RWPE1 (cell line): ENCODE measurements at regions not wholly inside any gene's neighbourhood (a gene's known extent, or its start where the extent isn't known, plus 50 kb on each side); places are given as distances from the start of the nearest gene placed in this dataset.

Experiments used
- CTCF ChIA-PET: fragments of 350-600 bp; sonication (Branson Sonifier 250); formaldehyde crosslinking; extraction: SDS; loops from one replicate; lab custom pipeline; 2021; lab: Yijun Ruan, JAX
- POLR2A ChIA-PET: fragments of 400-600 bp; formaldehyde crosslinking; extraction: SDS; loops from one replicate; lab custom pipeline; 2020; ENCODE audit warnings: antibody characterized with exemption; ENCODE audit not compliant: low non-redundant PET; lab: Yijun Ruan, JAX
- DNase-seq: peaks from one replicate; pipeline ENCODE4 v3.0.0; 2012; ENCODE audit warnings: low spot score
- H3K27ac ChIP-seq: fragments of 450-650 bp; 2 replicates; pipeline ENCODE4 v1.5.1; 2017
- CTCF ChIP-seq: fragments of 450-650 bp; conservative IDR thresholded peaks from 2 replicates; pipeline ENCODE4 v1.5.1; 2017; ENCODE audit warnings: low read depth, mild to moderate bottlenecking

GRCh38 chr9:109861499-109861898, 81.5 kb downstream of the PALM2AKAP2 start:
- CTCF ChIA-PET, result no interaction called here
- POLR2A ChIA-PET, result no interaction called here
- DNase-seq, result no peak
- no peak for TF ChIP-seq CTCF
- no peak overlapping the region for H3K27ac ChIP-seq

DNA sequence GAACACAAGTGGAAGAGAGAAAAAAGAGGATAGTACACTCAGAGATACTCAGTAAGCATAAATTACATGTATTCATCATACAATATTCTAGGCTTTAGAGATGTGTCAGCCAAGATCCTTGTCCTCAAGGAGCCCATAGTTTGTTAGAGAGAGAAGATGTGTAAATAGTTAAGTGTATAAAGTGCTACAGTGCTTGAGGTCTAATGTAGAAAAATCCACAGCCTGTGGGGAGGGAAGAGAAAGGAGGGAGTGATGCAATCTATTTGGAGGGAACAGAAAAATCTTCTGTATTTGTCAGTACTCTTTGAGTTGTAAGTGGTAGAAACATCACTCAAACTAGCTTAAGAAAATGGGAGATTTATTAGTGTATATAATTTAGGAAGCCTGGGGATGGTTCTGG, 81.9 kb downstream of the PALM2AKAP2 start:
- CTCF ChIA-PET, result interaction anchor here (0.6 kb wide), 1 partner anchor 272 kb away, joined by 3 read pairs; no protein-coding TSS in a partner anchor
- no peak for DNase-seq

DNA sequence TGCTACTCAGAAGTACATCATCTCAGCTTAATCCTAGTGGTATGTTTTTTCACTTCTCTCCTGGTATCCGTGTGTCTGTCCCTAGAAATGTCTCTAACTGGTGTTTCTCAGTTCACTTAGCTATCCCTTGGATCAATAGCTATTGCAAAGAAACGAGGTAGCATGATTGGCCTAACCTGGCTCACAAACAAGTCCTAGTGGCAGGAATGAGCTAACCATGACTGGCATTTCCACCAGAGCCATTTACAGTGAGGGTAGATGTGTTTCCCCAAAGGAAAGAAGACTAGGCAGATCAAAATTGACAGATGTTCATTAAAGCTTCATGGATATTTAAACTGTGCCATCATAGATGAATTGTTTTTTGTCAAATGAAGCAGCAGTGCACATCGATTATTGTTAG, 82.5 kb downstream of the PALM2AKAP2 start:
- ChIA-PET POLR2A (no interaction called here), CTCF (interaction anchor here (0.6 kb wide), 1 partner anchor 272 kb away, joined by 3 read pairs; no protein-coding TSS in a partner anchor)
- no peak for TF ChIP-seq CTCF
- no peak for DNase-seq
- H3K27ac ChIP-seq, result no peak overlapping the region

More for the DNA sequence above, 81.9 kb downstream of the PALM2AKAP2 start:
- POLR2A ChIA-PET, result no interaction called here
- no peak for TF ChIP-seq CTCF
- no peak overlapping the region for H3K27ac ChIP-seq

- no peak for DNase-seq
- CTCF ChIA-PET, result no interaction called here
Measured at GRCh38 chr9:109863961-109864360, 84.0 kb downstream of the PALM2AKAP2 start.

DNA sequence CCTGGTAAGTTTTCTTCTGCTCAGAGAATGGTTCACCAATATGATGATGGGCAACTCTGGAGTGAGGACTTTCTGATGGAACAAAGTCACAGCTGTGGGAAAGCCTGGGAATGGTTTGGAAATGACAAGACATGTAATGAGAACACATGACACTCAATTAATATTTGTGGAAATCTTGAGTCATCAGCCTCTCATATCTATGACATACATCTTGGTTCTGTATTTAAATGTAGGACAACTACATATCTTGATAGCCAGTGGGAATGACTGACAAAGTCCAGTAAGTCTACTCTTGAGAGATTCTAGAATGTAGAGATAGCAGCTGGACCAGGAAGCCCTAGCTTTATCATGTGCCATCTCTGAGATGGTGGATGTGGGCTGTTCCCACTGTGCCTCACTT, 85.5 kb downstream of the PALM2AKAP2 start:
- ChIA-PET CTCF (no interaction called here), POLR2A (no interaction called here)
- no peak for TF ChIP-seq CTCF
- no peak for DNase-seq
- H3K27ac ChIP-seq, result no peak overlapping the region

More at GRCh38 chr9:109863961-109864360, 84.0 kb downstream of the PALM2AKAP2 start:
- no peak for TF ChIP-seq CTCF
- POLR2A ChIA-PET, result no interaction called here
- no peak overlapping the region for H3K27ac ChIP-seq

- no peak for TF ChIP-seq CTCF
- no peak for DNase-seq
- POLR2A ChIA-PET, result no interaction called here
- no peak overlapping the region for H3K27ac ChIP-seq
- CTCF ChIA-PET, result interaction anchor here (0.6 to 0.7 kb wide), 2 partner anchors 19 to 195 kb away, joined by 3 read pairs; no protein-coding TSS in a partner anchor
Measured at GRCh38 chr9:109868207-109868606, 88.2 kb downstream of the PALM2AKAP2 start.
